ENCODE measurements at regions not wholly inside any gene's neighbourhood (a gene's known extent, or its start where the extent isn't known, plus 50 kb on each side); places are given as distances from the start of the nearest gene placed in this dataset.
A peak's percentile ranks its signal among the peaks of the same experiment; 100 is the strongest.

- WGBS, 3 donors: 91 to 95% (median 94%) methylated on average over 13 to 20 of the region's 20 CpGs
- intact Hi-C loops (cut with DNase I): no loop called here
- Histone ChIP-seq H3K27ac (no peak overlapping the region), H3K36me3 (ENCODE audit: insufficient read depth in 1 of 2, low read depth in 1 of 2) (no peaks in the 10 kb centered on the region), H3K4me1 (no peaks in the 10 kb centered on the region), H3K27me3 (ENCODE audit: insufficient read depth in 3 of 3, low read length in 2 of 3) (no peaks in the 10 kb centered on the region), H3K4me3 (no peak overlapping the region), H3K9me3 (no peaks in the 10 kb centered on the region)
- no peak for TF ChIP-seq CTCF (IDR thresholded peaks at IDR 0.05)
- peak in 1 of 2 donors; percentile 43 for DNase-seq
- ATAC-seq: no peak
Measured at GRCh38 chr1:242774256-242774655, 249.8 kb upstream of the PLD5 start.

- Histone ChIP-seq H3K4me1 (no peaks in the 10 kb centered on the region), H3K36me3 (ENCODE audit: insufficient read depth in 1 of 2, low read depth in 1 of 2) (no peaks in the 10 kb centered on the region), H3K27me3 (ENCODE audit: insufficient read depth in 3 of 3, low read length in 2 of 3) (no peaks in the 10 kb centered on the region), H3K4me3 (no peak overlapping the region), H3K27ac (no peak overlapping the region), H3K9me3 (no peaks in the 10 kb centered on the region)
- no peak for TF ChIP-seq CTCF (IDR thresholded peaks at IDR 0.05)
- intact Hi-C loops (cut with DNase I): no loop called here
- DNase-seq (no peak), ATAC-seq (no peak)
- WGBS, 3 donors: 64 to 86% (median 78%) methylated on average over 1 of the region's 1 CpG
Measured at GRCh38 chr1:242770366-242770765, 245.9 kb upstream of the PLD5 start.

- Histone ChIP-seq H3K36me3 (ENCODE audit: insufficient read depth in 1 of 2, low read depth in 1 of 2) (no peaks in the 10 kb centered on the region), H3K4me1 (no peaks in the 10 kb centered on the region), H3K9me3 (no peaks in the 10 kb centered on the region), H3K27me3 (ENCODE audit: insufficient read depth in 3 of 3, low read length in 2 of 3) (no peaks in the 10 kb centered on the region), H3K4me3 (no peak overlapping the region), H3K27ac (no peak overlapping the region)
- DNase-seq: no peak
- no peak for ATAC-seq
- TF ChIP-seq CTCF (IDR thresholded peaks at IDR 0.05): no peak
- intact Hi-C loops (cut with DNase I): no loop called here
- 77 to 83% (median 79%) methylated on average over 1 of the region's 1 CpG for WGBS, 3 donors
Measured at GRCh38 chr1:242764161-242764560, 239.7 kb upstream of the PLD5 start.

GRCh38 chr1:242761556-242761955 lies 237.1 kb upstream of the PLD5 start:
- H3K27ac ChIP-seq: no peak overlapping the region
- no peak for TF ChIP-seq CTCF (IDR thresholded peaks at IDR 0.05)
- no peaks in the 10 kb centered on the region for H3K36me3 ChIP-seq (ENCODE audit: insufficient read depth in 1 of 2, low read depth in 1 of 2)
- peaks cover 3% of the 10 kb centered on the region for H3K9me3 ChIP-seq
- H3K4me3 ChIP-seq: no peak overlapping the region
- H3K4me1 ChIP-seq: no peaks in the 10 kb centered on the region
- DNase-seq (no peak), ATAC-seq (no peak)
- no peaks in the 10 kb centered on the region for H3K27me3 ChIP-seq (ENCODE audit: insufficient read depth in 3 of 3, low read length in 2 of 3)
- intact Hi-C loops (cut with DNase I): no loop called here
- 25 to 35% (median 27%) methylated on average over 3 of the region's 3 CpGs for WGBS, 3 donors

- Histone ChIP-seq H3K27ac (no peak overlapping the region), H3K9me3 (peaks cover 3% of the 10 kb centered on the region), H3K4me1 (no peaks in the 10 kb centered on the region), H3K27me3 (ENCODE audit: insufficient read depth in 3 of 3, low read length in 2 of 3) (no peaks in the 10 kb centered on the region), H3K4me3 (no peak overlapping the region), H3K36me3 (ENCODE audit: insufficient read depth in 1 of 2, low read depth in 1 of 2) (no peaks in the 10 kb centered on the region)
- ATAC-seq (no peak), DNase-seq (no peak)
- intact Hi-C loops (cut with DNase I): no loop called here
- no peak for TF ChIP-seq CTCF (IDR thresholded peaks at IDR 0.05)
- WGBS, 3 donors: 28 to 63% (median 46%) methylated on average over 5 of the region's 5 CpGs
Measured at GRCh38 chr1:242754926-242755325, 230.4 kb upstream of the PLD5 start.
